HepG2 (cell line): ENCODE measurements at regions not wholly inside any gene's neighbourhood (a gene's known extent, or its start where the extent isn't known, plus 50 kb on each side); places are given as distances from the start of the nearest gene placed in this dataset.

Source experiments
- ATAC-seq: fragments of 200-7000 bp; cut with Tn5 transposase; 3 replicates; pipeline ENCODE4 v1.9.1; 2020; ENCODE audit warnings: mild to moderate bottlenecking, moderate library complexity
- BruUV-seq: library from RNA; stranded (reverse); fragments of 400-500 nt; replicated peaks from 2 replicates; lab custom pipeline; 2021; lab: Mats Ljungman, UMichigan
- CTCF ChIA-PET: fragments of 300-600 bp; formaldehyde crosslinking; extraction: SDS; loops from one replicate; lab custom pipeline; 2021; ENCODE audit warnings: low total read pairs, inconsistent platforms, low intra/inter-chr PET ratio; lab: Yijun Ruan, JAX
- POLR2A ChIA-PET: fragments of 350-600 bp; sonication (Branson Sonifier 250); formaldehyde crosslinking; loops from one replicate; lab custom pipeline; 2020; ENCODE audit warnings: antibody characterized with exemption, inconsistent platforms; lab: Yijun Ruan, JAX
- DNase-seq: peaks from one replicate; pipeline ENCODE4 v3.0.0-alpha.2; 2015; ENCODE audit warnings: low spot score
- FAIRE-seq: peaks from 3 replicates; lab custom pipeline; 2011; peaks lifted over from hg19 to GRCh38; lab: Jason Lieb, UNC
- H2AFZ ChIP-seq: one replicate; pipeline ENCODE4 v1.6.1; 2011; ENCODE audit warnings: low read length, inconsistent platforms
- H3K27ac ChIP-seq: fragments of 300-600 bp; 3 replicates; pipeline ENCODE4 v1.8.0; 2011; ENCODE audit warnings: mixed run types, mild to moderate bottlenecking, mixed read lengths, low read length, inconsistent platforms; ENCODE audit not compliant: insufficient read depth; ENCODE audit errors: extremely low read length
- H3K27me3 ChIP-seq, 2 experiments: fragments of 200-600 bp in 1 of 2; 2 replicates in 1 of 2; 3 replicates in 1 of 2; pipeline versions ENCODE4 v1.6.0 to v1.8.0; 2011; ENCODE audit warnings: low read length in 2 of 2, mild to moderate bottlenecking in 2 of 2, moderate library complexity in 2 of 2, inconsistent platforms in 1 of 2; ENCODE audit not compliant: insufficient read depth in 2 of 2, control insufficient read depth in 1 of 2
- H3K36me3 ChIP-seq, 2 experiments: fragments of 200-600 bp in 1 of 2; replicated peaks in 1 of 2; 2 replicates in 1 of 2; 3 replicates in 1 of 2; pipeline versions ENCODE4 v1.5.1 to v1.8.0; 2011; ENCODE audit warnings: low read length in 2 of 2, inconsistent platforms in 1 of 2; ENCODE audit not compliant: insufficient read depth in 2 of 2, control insufficient read depth in 1 of 2
- H3K4me1 ChIP-seq: 2 replicates; pipeline ENCODE4 v1.5.1; 2012; ENCODE audit warnings: low read length, inconsistent platforms; ENCODE audit not compliant: insufficient read depth
- H3K4me2 ChIP-seq: 2 replicates; pipeline ENCODE4 v1.6.0; 2011; ENCODE audit warnings: low read depth, low read length, inconsistent platforms
- H3K4me3 ChIP-seq, 3 experiments: fragments of 200-600 bp in 1 of 3; sonication (generic), shearing (Covaris generic) in 1 of 3; replicated peaks in 1 of 3; 2 replicates each; pipeline ENCODE4 v1.5.1; 2011 to 2016; ENCODE audit warnings: low read length in 3 of 3, inconsistent platforms in 2 of 3, low read depth in 2 of 3, mild to moderate bottlenecking in 2 of 3, control low read depth in 1 of 3, mixed read lengths in 1 of 3; ENCODE audit not compliant: insufficient read depth in 1 of 3
- H3K79me2 ChIP-seq: one replicate; pipeline ENCODE4 v1.6.1; 2011; ENCODE audit warnings: low read length, inconsistent platforms; ENCODE audit not compliant: insufficient read depth
- H3K9ac ChIP-seq: 2 replicates; pipeline ENCODE4 v1.6.0; 2011; ENCODE audit warnings: mild to moderate bottlenecking, low read depth, low read length, inconsistent platforms; ENCODE audit not compliant: insufficient read depth
- H3K9me3 ChIP-seq: 2 replicates; pipeline ENCODE4 v1.5.1; 2012; ENCODE audit warnings: mild to moderate bottlenecking, low read length
- H4K20me1 ChIP-seq: 2 replicates; pipeline ENCODE4 v1.6.0; 2011; ENCODE audit warnings: inconsistent platforms, mild to moderate bottlenecking, low read length, moderate library complexity; ENCODE audit not compliant: insufficient read depth
- AFF4 ChIP-seq: sonication (generic); formaldehyde crosslinking; IDR thresholded peaks from 2 replicates; pipeline ENCODE4 v1.4.0; 2020; ENCODE audit warnings: missing genetic modification reagents
- CREB1 ChIP-seq, 2 experiments: fragments of 450-650 bp in 1 of 2; IDR thresholded peaks; 2 replicates each; pipeline ENCODE4 v1.6.1; 2016 to 2017; ENCODE audit warnings: control low read depth in 1 of 2, mild to moderate bottlenecking in 1 of 2, missing compliant biosample characterization in 1 of 2, missing genetic modification characterization in 1 of 2
- FOXJ3 ChIP-seq: sonication (generic); formaldehyde crosslinking; IDR thresholded peaks from 2 replicates; pipeline ENCODE4 v1.4.0; 2020; ENCODE audit warnings: missing genetic modification reagents, mild to moderate bottlenecking, borderline replicate concordance
- FOXK1 ChIP-seq: sonication (generic); formaldehyde crosslinking; IDR thresholded peaks from 2 replicates; pipeline ENCODE4 v1.4.0; 2020; ENCODE audit warnings: low read depth, missing genetic modification reagents, borderline replicate concordance
- FOXP1 ChIP-seq, 2 experiments: fragments of 450-650 bp in 1 of 2; IDR thresholded peaks; 2 replicates each; pipeline ENCODE4 v1.6.1; 2017 to 2018; ENCODE audit warnings: antibody characterized with exemption in 1 of 2
- NFIC ChIP-seq: IDR thresholded peaks from 2 replicates; pipeline ENCODE4 v1.6.1; 2012; ENCODE audit warnings: mild to moderate bottlenecking, low read length, inconsistent platforms
- NR3C1 ChIP-seq: sonication (generic); formaldehyde crosslinking; IDR thresholded peaks from 2 replicates; pipeline ENCODE4 v1.4.0; 2020; ENCODE audit warnings: missing genetic modification reagents
- NRL ChIP-seq: sonication (generic); formaldehyde crosslinking; IDR thresholded peaks from 2 replicates; pipeline ENCODE4 v1.5.0; 2020; ENCODE audit warnings: missing genetic modification reagents, mild to moderate bottlenecking, moderate library complexity, borderline replicate concordance
- REL ChIP-seq: sonication (generic); formaldehyde crosslinking; conservative IDR thresholded peaks from 2 replicates; pipeline ENCODE4 v1.8.0; 2022; ENCODE audit warnings: mild to moderate bottlenecking, missing genetic modification reagents, moderate library complexity
- SMAD1 ChIP-seq: sonication (generic); formaldehyde crosslinking; IDR thresholded peaks from 2 replicates; pipeline ENCODE4 v1.4.0; 2020; ENCODE audit warnings: missing genetic modification reagents, low read depth, mild to moderate bottlenecking, borderline replicate concordance
- ZNF367 ChIP-seq: sonication (generic); formaldehyde crosslinking; IDR thresholded peaks from 2 replicates; pipeline ENCODE4 v1.4.0; 2020; ENCODE audit warnings: missing genetic modification reagents, borderline replicate concordance
- ZNF800 ChIP-seq: sonication (generic); formaldehyde crosslinking; IDR thresholded peaks from 2 replicates; pipeline ENCODE4 v1.4.0; 2020; ENCODE audit warnings: missing genetic modification reagents
- ZSCAN29 ChIP-seq: sonication (generic); formaldehyde crosslinking; conservative IDR thresholded peaks from 2 replicates; pipeline ENCODE4 v1.4.0; 2020; ENCODE audit warnings: mild to moderate bottlenecking, missing genetic modification reagents
- ZXDC ChIP-seq: sonication (generic); formaldehyde crosslinking; IDR thresholded peaks from 2 replicates; pipeline ENCODE4 v1.5.0; 2020; ENCODE audit warnings: mild to moderate bottlenecking, missing genetic modification reagents
- WGBS: methylation state at CpG from one replicate; pipeline ENCODE4 v1.1.6; 2017; ENCODE audit warnings: low lambda C conversion rate; 5-methylcytosine and 5-hydroxymethylcytosine counted together
- in situ Hi-C: cut with HindIII; loops from 2 replicates; pipeline ENCODE4 v1.10.0; 2017; ENCODE audit warnings: low pct_unique_long_range_greater_than_20kb; ENCODE audit not compliant: extremely low pct_ligation_motif_present
- intact Hi-C: fragments of 100-400 bp; cut with micrococcal nuclease; formaldehyde crosslinking; loops from one replicate; pipeline ENCODE4 v1.10.0; 2022; ENCODE audit not compliant: unreplicated experiment

GRCh38 chr20:8964959-8965562 is 103.8 kb upstream of the PLCB4 start:
- in situ Hi-C loops, result no loop called here
- Histone ChIP-seq H3K36me3 (no peaks in the 10 kb centered on the region), H3K4me3 (no peak overlapping the region), H3K79me2 (no peaks in the 10 kb centered on the region), H4K20me1 (no peaks in the 10 kb centered on the region), H3K4me2 (no peak overlapping the region), H3K27me3 (no peaks in the 10 kb centered on the region; a peak in 1 of 5 replicates), H3K4me1 (no peaks in the 10 kb centered on the region), H2AFZ (no peak overlapping the region), H3K9ac (no peak overlapping the region), H3K9me3 (peaks cover 5% of the 10 kb centered on the region; the same call in 1 of the 2 replicates), H3K27ac (no peak overlapping the region)
- FAIRE-seq (no peak), ATAC-seq (no peak), DNase-seq (no peak)
- ChIA-PET POLR2A (no interaction called here), CTCF (no interaction called here)
- intact Hi-C loops, result no loop called here
- TF ChIP-seq CREB1 (IDR thresholded peaks at IDR 0.05) (no peak), CREB1 (CRISPR knock-in tag; IDR thresholded peaks at IDR 0.05) (no peak), ZSCAN29 (CRISPR knock-in tag) (no peak), FOXJ3 (CRISPR knock-in tag) (no peak), NRL (CRISPR knock-in tag) (no peak), ZNF800 (CRISPR knock-in tag) (no peak), AFF4 (no peak), NFIC (no peak), FOXK1 (no peak), SMAD1 (CRISPR knock-in tag) (no peak), REL (CRISPR knock-in tag) (no peak), NR3C1 (CRISPR knock-in tag) (no peak), FOXP1 (IDR thresholded peaks at IDR 0.05) (no peak), FOXP1 (CRISPR knock-in tag; IDR thresholded peaks at IDR 0.05) (no peak), ZXDC (CRISPR knock-in tag) (no peak), ZNF367 (CRISPR knock-in tag) (no peak)
- no TSS peak for BruUV-seq
- 8% methylated on average over 5 of the region's 5 CpGs for WGBS
